ENCODE measurements at regions not wholly inside any gene's neighbourhood (a gene's known extent, or its start where the extent isn't known, plus 50 kb on each side); places are given as distances from the start of the nearest gene placed in this dataset.
"Not testable (repeated sequence)": the region's sequence is repeated elsewhere in the genome, so short reads cannot be mapped to it uniquely, and the experiment has no call there.

GRCh38 chr20:43331906-43332305 lies 125.8 kb upstream of the SRSF6 start:
- POLR2A ChIA-PET, result no interaction called here
- no peak for DNase-seq (ENCODE audit: extremely low spot score)
- TF ChIP-seq L3MBTL2 (conservative IDR thresholded peaks at IDR 0.05) (no peak), SP1 (IDR thresholded peaks at IDR 0.05) (no peak), FOXM1 (IDR thresholded peaks at IDR 0.05; ENCODE audit: borderline replicate concordance) (no peak), FOXA1 (IDR thresholded peaks at IDR 0.05) (no peak), LEF1 (IDR thresholded peaks at IDR 0.05; ENCODE audit: borderline replicate concordance) (no peak), ZNF384 (IDR thresholded peaks at IDR 0.05) (no peak), SUZ12 (IDR thresholded peaks at IDR 0.05) (no peak), TARDBP (IDR thresholded peaks at IDR 0.05) (no peak), PKNOX1 (IDR thresholded peaks at IDR 0.05) (no peak), HDGF (IDR thresholded peaks at IDR 0.05; ENCODE audit: borderline replicate concordance) (no peak), BHLHE40 (IDR thresholded peaks at IDR 0.05; ENCODE audit: borderline replicate concordance) (no peak), FOXK2 (IDR thresholded peaks at IDR 0.05) (no peak), CTBP1 (IDR thresholded peaks at IDR 0.05; ENCODE audit: borderline replicate concordance) (no peak), ELF4 (IDR thresholded peaks at IDR 0.05) (no peak), NFRKB (IDR thresholded peaks at IDR 0.05) (no peak), ARNT (IDR thresholded peaks at IDR 0.05) (no peak)
- CTCF ChIA-PET, result no interaction called here

- no peak for DNase-seq (ENCODE audit: extremely low spot score)
- ChIA-PET CTCF (no interaction called here), POLR2A (no interaction called here)
- no peak for TF ChIP-seq FOXM1 (IDR thresholded peaks at IDR 0.05; ENCODE audit: borderline replicate concordance)
- TF ChIP-seq TARDBP (IDR thresholded peaks at IDR 0.05), result no peak
- no peak for TF ChIP-seq ARNT (IDR thresholded peaks at IDR 0.05)
- no peak for TF ChIP-seq BHLHE40 (IDR thresholded peaks at IDR 0.05; ENCODE audit: borderline replicate concordance)
- no peak for TF ChIP-seq HDGF (IDR thresholded peaks at IDR 0.05; ENCODE audit: borderline replicate concordance)
- TF ChIP-seq FOXK2 (IDR thresholded peaks at IDR 0.05), result no peak
- no peak for TF ChIP-seq SP1 (IDR thresholded peaks at IDR 0.05)
- TF ChIP-seq L3MBTL2 (conservative IDR thresholded peaks at IDR 0.05), result no peak
- TF ChIP-seq PKNOX1 (IDR thresholded peaks at IDR 0.05), result no peak
- no peak for TF ChIP-seq FOXA1 (IDR thresholded peaks at IDR 0.05)
- no peak for TF ChIP-seq LEF1 (IDR thresholded peaks at IDR 0.05; ENCODE audit: borderline replicate concordance)
Measured at GRCh38 chr20:43328697-43329096, 129.0 kb upstream of the SRSF6 start.

- POLR2A ChIA-PET; CTCF ChIA-PET; DNase-seq (ENCODE audit: extremely low spot score): not testable (repeated sequence)
Measured at GRCh38 chr20:43327234-43327633, 130.5 kb upstream of the SRSF6 start.

GRCh38 chr20:43325926-43326325 lies 131.8 kb upstream of the SRSF6 start:
- CTCF ChIA-PET, result no interaction called here
- TF ChIP-seq FOXM1 (IDR thresholded peaks at IDR 0.05; ENCODE audit: borderline replicate concordance) (no peak), CTBP1 (IDR thresholded peaks at IDR 0.05; ENCODE audit: borderline replicate concordance) (no peak), ELF4 (IDR thresholded peaks at IDR 0.05) (no peak)
- DNase-seq (ENCODE audit: extremely low spot score), result no peak
- POLR2A ChIA-PET, result no interaction called here

- ChIA-PET CTCF (no interaction called here), POLR2A (no interaction called here)
Measured at GRCh38 chr20:43323592-43323991, 133.9 kb upstream of the PTPRT start.

GRCh38 chr20:43322851-43323250 lies 133.1 kb upstream of the PTPRT start:
- CTCF ChIA-PET, result no interaction called here
- DNase-seq (ENCODE audit: extremely low spot score), result no peak
- TF ChIP-seq BHLHE40 (IDR thresholded peaks at IDR 0.05; ENCODE audit: borderline replicate concordance) (no peak), FOXK2 (IDR thresholded peaks at IDR 0.05) (no peak), FOXM1 (IDR thresholded peaks at IDR 0.05; ENCODE audit: borderline replicate concordance) (no peak)
- POLR2A ChIA-PET, result no interaction called here

More at GRCh38 chr20:43323592-43323991, 133.9 kb upstream of the PTPRT start:
- DNase-seq (ENCODE audit: extremely low spot score), result no peak
- no peak for TF ChIP-seq FOXA1 (IDR thresholded peaks at IDR 0.05)
- TF ChIP-seq NFRKB (IDR thresholded peaks at IDR 0.05), result no peak
- no peak for TF ChIP-seq CTBP1 (IDR thresholded peaks at IDR 0.05; ENCODE audit: borderline replicate concordance)
- TF ChIP-seq TARDBP (IDR thresholded peaks at IDR 0.05), result no peak
- no peak for TF ChIP-seq L3MBTL2 (conservative IDR thresholded peaks at IDR 0.05)
- no peak for TF ChIP-seq PKNOX1 (IDR thresholded peaks at IDR 0.05)
- TF ChIP-seq HDGF (IDR thresholded peaks at IDR 0.05; ENCODE audit: borderline replicate concordance), result no peak

- no peak for TF ChIP-seq BHLHE40 (IDR thresholded peaks at IDR 0.05; ENCODE audit: borderline replicate concordance)
- no peak for TF ChIP-seq SUZ12 (IDR thresholded peaks at IDR 0.05)
- no peak for TF ChIP-seq L3MBTL2 (conservative IDR thresholded peaks at IDR 0.05)
- TF ChIP-seq CTBP1 (IDR thresholded peaks at IDR 0.05; ENCODE audit: borderline replicate concordance), result no peak
- no peak for TF ChIP-seq PKNOX1 (IDR thresholded peaks at IDR 0.05)
- TF ChIP-seq TARDBP (IDR thresholded peaks at IDR 0.05), result no peak
- no peak for TF ChIP-seq FOXA1 (IDR thresholded peaks at IDR 0.05)
- no peak for TF ChIP-seq HDGF (IDR thresholded peaks at IDR 0.05; ENCODE audit: borderline replicate concordance)
- no peak for TF ChIP-seq SP1 (IDR thresholded peaks at IDR 0.05)
- TF ChIP-seq ARNT (IDR thresholded peaks at IDR 0.05), result no peak
- ChIA-PET CTCF (interaction anchor here (0.5 to 0.8 kb wide), 2 partner anchors 63 to 89 kb away, joined by 3 to 4 read pairs; no protein-coding TSS in a partner anchor), POLR2A (no interaction called here)
- no peak for DNase-seq (ENCODE audit: extremely low spot score)
Measured at GRCh38 chr20:43320536-43320935, 130.8 kb upstream of the PTPRT start.
